H9 (cell line): ENCODE measurements at regions not wholly inside any gene's neighbourhood (a gene's known extent, or its start where the extent isn't known, plus 50 kb on each side); places are given as distances from the start of the nearest gene placed in this dataset.

Experiments used
- DNase-seq: peaks from one replicate; pipeline ENCODE4 v3.0.0-alpha.2; 2017
- H2AFZ ChIP-seq: one replicate; pipeline ENCODE4 v1.6.1; 2013; ENCODE audit warnings: mild to moderate bottlenecking, low read length, control low read depth, moderate library complexity
- H2AK5ac ChIP-seq: 2 replicates; pipeline ENCODE4 v1.6.1; 2013; ENCODE audit warnings: low read length, control low read depth, mixed read lengths; ENCODE audit not compliant: insufficient read length
- H2BK120ac ChIP-seq: one replicate; pipeline ENCODE4 v1.6.1; 2013; ENCODE audit warnings: low read depth, mild to moderate bottlenecking, low read length, control low read depth, inconsistent platforms; ENCODE audit not compliant: poor library complexity, severe bottlenecking
- H2BK12ac ChIP-seq: 2 replicates; pipeline ENCODE4 v1.6.1; 2013; ENCODE audit warnings: low read length, control low read depth, mixed read lengths, low read depth; ENCODE audit not compliant: insufficient read length
- H2BK15ac ChIP-seq: 2 replicates; pipeline ENCODE4 v1.6.1; 2013; ENCODE audit warnings: low read depth, low read length, control low read depth
- H2BK20ac ChIP-seq: one replicate; pipeline ENCODE4 v1.6.1; 2013; ENCODE audit warnings: low read depth, mild to moderate bottlenecking, low read length, control low read depth, inconsistent platforms; ENCODE audit not compliant: poor library complexity, severe bottlenecking
- H2BK5ac ChIP-seq: 2 replicates; pipeline ENCODE4 v1.6.1; 2013; ENCODE audit warnings: low read length, control low read depth, mixed read lengths; ENCODE audit not compliant: insufficient read length
- H3K14ac ChIP-seq: 2 replicates; pipeline ENCODE4 v1.6.1; 2013; ENCODE audit warnings: low read length, control low read depth; ENCODE audit not compliant: insufficient read depth
- H3K18ac ChIP-seq: 2 replicates; pipeline ENCODE4 v1.6.1; 2013; ENCODE audit warnings: low read depth, mild to moderate bottlenecking, mixed read lengths, low read length, control low read depth; ENCODE audit not compliant: insufficient read length
- H3K23ac ChIP-seq: 2 replicates; pipeline ENCODE4 v1.6.1; 2013; ENCODE audit warnings: low read length, control low read depth, mixed read lengths, low read depth; ENCODE audit not compliant: insufficient read length
- H3K23me2 ChIP-seq: 2 replicates; pipeline ENCODE4 v1.6.1; 2013; ENCODE audit warnings: low read depth, mild to moderate bottlenecking, mixed read lengths, low read length, control low read depth; ENCODE audit not compliant: insufficient read length, poor library complexity, severe bottlenecking
- H3K27ac ChIP-seq: 2 replicates; pipeline ENCODE4 v1.5.1; 2013; ENCODE audit warnings: low read length, control low read depth, mixed read lengths, low read depth; ENCODE audit not compliant: insufficient read length
- H3K27me3 ChIP-seq: 2 replicates; pipeline ENCODE4 v1.6.1; 2013; ENCODE audit warnings: low read length, control low read depth, inconsistent platforms; ENCODE audit not compliant: insufficient read depth
- H3K4ac ChIP-seq: 2 replicates; pipeline ENCODE4 v1.6.1; 2013; ENCODE audit warnings: low read depth, mild to moderate bottlenecking, control low read depth, inconsistent platforms, low read length, moderate library complexity
- H3K4me1 ChIP-seq: 2 replicates; pipeline ENCODE4 v1.6.1; 2013; ENCODE audit warnings: low read length, control low read depth, inconsistent platforms; ENCODE audit not compliant: insufficient read depth
- H3K4me2 ChIP-seq: 2 replicates; pipeline ENCODE4 v1.6.1; 2013; ENCODE audit warnings: low read length, control low read depth, mixed read lengths; ENCODE audit not compliant: insufficient read length, insufficient read depth
- H3K56ac ChIP-seq: 2 replicates; pipeline ENCODE4 v1.6.1; 2013; ENCODE audit warnings: low read depth, mild to moderate bottlenecking, mixed read lengths, low read length, control low read depth; ENCODE audit not compliant: insufficient read length
- H3K79me1 ChIP-seq: 2 replicates; pipeline ENCODE4 v1.6.1; 2013; ENCODE audit warnings: low read depth, mild to moderate bottlenecking, moderate library complexity, low read length, control low read depth, inconsistent platforms; ENCODE audit not compliant: insufficient read depth, poor library complexity, severe bottlenecking
- H3K79me2 ChIP-seq: 2 replicates; pipeline ENCODE4 v1.6.1; 2013; ENCODE audit warnings: low read length, control low read depth, inconsistent platforms; ENCODE audit not compliant: insufficient read depth
- H3K9ac ChIP-seq: 2 replicates; pipeline ENCODE4 v1.6.1; 2013; ENCODE audit warnings: low read length, control low read depth, mixed read lengths; ENCODE audit not compliant: insufficient read length; ENCODE audit errors: extremely low read depth
- H3K9me3 ChIP-seq: one replicate; pipeline ENCODE4 v1.6.1; 2013; ENCODE audit warnings: low read depth, low read length, inconsistent platforms; ENCODE audit not compliant: control insufficient read depth
- H3T11ph ChIP-seq: one replicate; pipeline ENCODE4 v1.6.1; 2013; ENCODE audit warnings: mild to moderate bottlenecking, low read length, control low read depth, inconsistent platforms
- H4K20me1 ChIP-seq: one replicate; pipeline ENCODE4 v1.6.1; 2013; ENCODE audit not compliant: control insufficient read depth, insufficient read length, insufficient read depth
- H4K5ac ChIP-seq: 2 replicates; pipeline ENCODE4 v1.6.1; 2013; ENCODE audit warnings: low read depth, mild to moderate bottlenecking, mixed read lengths, low read length, control low read depth; ENCODE audit not compliant: insufficient read length
- H4K8ac ChIP-seq: replicated peaks from 2 replicates; pipeline ENCODE4 v1.6.1; 2013; ENCODE audit warnings: low read length, control low read depth, mixed read lengths, low read depth; ENCODE audit not compliant: insufficient read length
- H4K91ac ChIP-seq: 2 replicates; pipeline ENCODE4 v1.6.1; 2013; ENCODE audit warnings: low read depth, mild to moderate bottlenecking, moderate library complexity, mixed read lengths, low read length, control low read depth; ENCODE audit not compliant: insufficient read length
- H3K27ac Mint-ChIP-seq, 3 experiments: 2 replicates in 2 of 3; 3 replicates in 1 of 3; pipeline ENCODE4 v1.8.0; 2020 to 2021; ENCODE audit warnings: mixed read lengths in 3 of 3, mild to moderate bottlenecking in 1 of 3, moderate library complexity in 1 of 3
- H3K27me3 Mint-ChIP-seq: 2 replicates; pipeline ENCODE4 v1.8.0; 2021; ENCODE audit warnings: low read depth, mild to moderate bottlenecking, moderate library complexity, mixed read lengths
- H3K36me3 Mint-ChIP-seq, 3 experiments: 2 replicates in 2 of 3; 3 replicates in 1 of 3; pipeline ENCODE4 v1.8.0; 2020 to 2021; ENCODE audit warnings: low read depth in 3 of 3, mixed read lengths in 3 of 3; ENCODE audit not compliant: insufficient read depth in 1 of 3
- H3K4me1 Mint-ChIP-seq, 2 experiments: 2 replicates each; pipeline ENCODE4 v1.8.0; 2020; ENCODE audit warnings: mixed read lengths in 2 of 2
- H3K4me3 Mint-ChIP-seq, 2 experiments: 2 replicates in 1 of 2; 3 replicates in 1 of 2; pipeline ENCODE4 v1.8.0; 2020 to 2021; ENCODE audit warnings: mild to moderate bottlenecking in 2 of 2, mixed read lengths in 2 of 2, moderate library complexity in 1 of 2
- H3K9me3 Mint-ChIP-seq, 2 experiments: 2 replicates in 1 of 2; 3 replicates in 1 of 2; pipeline ENCODE4 v1.8.0; 2020; ENCODE audit warnings: mild to moderate bottlenecking in 2 of 2, mixed read lengths in 2 of 2, moderate library complexity in 1 of 2
- WGBS: extraction: QIAGEN DNeasy Blood & Tissue Kit; methylation state at CpG from one replicate; pipeline ENCODE4 v1.1.7; 2013; ENCODE audit warnings: missing lambda C conversion rate, low lambda C conversion rate, mixed read lengths; ENCODE audit not compliant: insufficient read length; ENCODE audit errors: extremely low coverage; 5-methylcytosine and 5-hydroxymethylcytosine counted together
- TF ChIP-seq, protein P1 (sequence below): fragments of 200-600 bp; sonication (generic); conservative IDR thresholded peaks from 3 replicates; pipeline ENCODE4 v1.8.0; 2021; ENCODE audit warnings: antibody characterized with exemption, mild to moderate bottlenecking

DNA sequence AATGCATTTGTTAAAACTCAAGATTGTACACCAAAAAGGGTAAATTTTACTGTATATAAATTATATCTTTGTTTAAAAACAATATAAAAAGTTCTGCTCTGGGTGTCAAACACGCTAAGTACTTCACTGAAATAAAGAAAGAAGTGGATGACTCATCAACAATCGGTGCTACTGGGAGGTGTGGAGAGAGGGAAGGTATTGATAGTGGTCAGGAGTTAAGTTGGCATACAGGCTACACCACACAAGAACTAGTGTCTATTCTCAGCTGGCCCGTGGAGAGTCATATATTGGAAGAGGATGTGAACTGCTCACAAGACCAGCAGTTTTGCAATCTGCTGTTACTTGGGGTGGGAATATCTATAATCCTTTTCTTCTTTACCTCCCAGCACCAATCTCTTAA lies 145.7 kb upstream of the TRPC7 start:
- Histone ChIP-seq H3K4ac (no peak overlapping the region), H2AK5ac (no peak overlapping the region), H3K9me3 (no peaks in the 10 kb centered on the region), H2BK20ac (no peak overlapping the region), H2AFZ (no peak overlapping the region), H3K9ac (no peak overlapping the region), H2BK120ac (no peak overlapping the region), H3K4me2 (no peak overlapping the region), H3K27ac (no peak overlapping the region), H2BK5ac (no peak overlapping the region), H2BK12ac (no peak overlapping the region), H3K14ac (no peak overlapping the region), H3K4me1 (peaks cover 2% of the 10 kb centered on the region; the same call in 1 of the 2 replicates), H4K91ac (no peak overlapping the region), H3K56ac (no peak overlapping the region), H3K27me3 (no peaks in the 10 kb centered on the region), H4K8ac (no peak overlapping the region), H4K20me1 (no peaks in the 10 kb centered on the region), H3K23ac (no peak overlapping the region), H3K18ac (no peak overlapping the region), H4K5ac (no peak overlapping the region), H3K79me1 (no peaks in the 10 kb centered on the region), H2BK15ac (no peak overlapping the region), H3T11ph (no peak overlapping the region), H3K79me2 (no peaks in the 10 kb centered on the region), H3K23me2 (no peaks in the 10 kb centered on the region)
- Mint-ChIP-seq H3K4me3 (no peak overlapping the region), H3K36me3 (no peaks in the 10 kb centered on the region), H3K27me3 (no peaks in the 10 kb centered on the region), H3K27ac (0 out of 7 replicates have a peak overlapping the region, but pooled peaks of 1 of the 3 experiments have one; percentile 41), H3K4me1 (peaks cover 0 to 6% of the 10 kb centered on the region in 2 experiments; a peak in 2 of 4 replicates), H3K9me3 (no peaks in the 10 kb centered on the region)
- DNase-seq: no peak
- no CpG with 5 or more reads among the region's 3 CpGs for WGBS
- TF ChIP-seq, protein P1, sequence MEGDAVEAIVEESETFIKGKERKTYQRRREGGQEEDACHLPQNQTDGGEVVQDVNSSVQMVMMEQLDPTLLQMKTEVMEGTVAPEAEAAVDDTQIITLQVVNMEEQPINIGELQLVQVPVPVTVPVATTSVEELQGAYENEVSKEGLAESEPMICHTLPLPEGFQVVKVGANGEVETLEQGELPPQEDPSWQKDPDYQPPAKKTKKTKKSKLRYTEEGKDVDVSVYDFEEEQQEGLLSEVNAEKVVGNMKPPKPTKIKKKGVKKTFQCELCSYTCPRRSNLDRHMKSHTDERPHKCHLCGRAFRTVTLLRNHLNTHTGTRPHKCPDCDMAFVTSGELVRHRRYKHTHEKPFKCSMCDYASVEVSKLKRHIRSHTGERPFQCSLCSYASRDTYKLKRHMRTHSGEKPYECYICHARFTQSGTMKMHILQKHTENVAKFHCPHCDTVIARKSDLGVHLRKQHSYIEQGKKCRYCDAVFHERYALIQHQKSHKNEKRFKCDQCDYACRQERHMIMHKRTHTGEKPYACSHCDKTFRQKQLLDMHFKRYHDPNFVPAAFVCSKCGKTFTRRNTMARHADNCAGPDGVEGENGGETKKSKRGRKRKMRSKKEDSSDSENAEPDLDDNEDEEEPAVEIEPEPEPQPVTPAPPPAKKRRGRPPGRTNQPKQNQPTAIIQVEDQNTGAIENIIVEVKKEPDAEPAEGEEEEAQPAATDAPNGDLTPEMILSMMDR: no peak
